HG03108 (cell line): ENCODE measurements at regions not wholly inside any gene's neighbourhood (a gene's known extent, or its start where the extent isn't known, plus 50 kb on each side); places are given as distances from the start of the nearest gene placed in this dataset.

ENCODE experiments used
- ATAC-seq: cut with Tn5 transposase; IDR thresholded peaks from one replicate; pipeline ENCODE4 v1.9.1; 2021; ENCODE audit warnings: moderate library complexity; ENCODE audit not compliant: unreplicated experiment

GRCh38 chr9:80946496-80947170 is 742.7 kb downstream of the TLE1 start:
- no peak for ATAC-seq

- ATAC-seq, result no peak
Observed at GRCh38 chr9:80945436-80945835, 743.9 kb downstream of the TLE1 start.

GRCh38 chr9:80937645-80938044 is 751.7 kb downstream of the TLE1 start:
- ATAC-seq, result no peak

- no peak for ATAC-seq
Observed at GRCh38 chr9:80934095-80934494, 755.3 kb downstream of the TLE1 start.

GRCh38 chr9:80932947-80933780 is 756.2 kb downstream of the TLE1 start:
- ATAC-seq, result no peak

GRCh38 chr9:80932181-80932580 is 757.2 kb downstream of the TLE1 start:
- ATAC-seq, result no peak

GRCh38 chr9:80931163-80931562 is 758.2 kb downstream of the TLE1 start:
- no peak for ATAC-seq

GRCh38 chr9:80928697-80929096 is 760.6 kb downstream of the TLE1 start:
- ATAC-seq, result no peak

- no peak for ATAC-seq
Observed at GRCh38 chr9:80926611-80927010, 762.7 kb downstream of the TLE1 start.

- ATAC-seq, result no peak
Observed at GRCh38 chr9:80922544-80922943, 766.8 kb downstream of the TLE1 start.

GRCh38 chr9:80906728-80907127 is 782.6 kb downstream of the TLE1 start:
- ATAC-seq, result no peak

- no peak for ATAC-seq
Observed at GRCh38 chr9:80899208-80899607, 790.1 kb downstream of the TLE1 start.

GRCh38 chr9:80893190-80893589 is 796.2 kb downstream of the TLE1 start:
- ATAC-seq, result no peak

- no peak for ATAC-seq
Observed at GRCh38 chr9:80892703-80893102, 796.6 kb downstream of the TLE1 start.

- no peak for ATAC-seq
Observed at GRCh38 chr9:80890124-80890523, 799.2 kb downstream of the TLE1 start.

GRCh38 chr9:80885894-80886293 is 803.5 kb downstream of the TLE1 start:
- no peak for ATAC-seq

GRCh38 chr9:80883826-80884579 is 805.3 kb downstream of the TLE1 start:
- ATAC-seq, result no peak

GRCh38 chr9:80883426-80883825 is 805.9 kb downstream of the TLE1 start:
- ATAC-seq, result no peak

GRCh38 chr9:80881940-80882339 is 807.4 kb downstream of the TLE1 start:
- no peak for ATAC-seq

- ATAC-seq, result no peak
Observed at GRCh38 chr9:80881320-80881719, 808.0 kb downstream of the TLE1 start.

- no peak for ATAC-seq
Observed at GRCh38 chr9:80878556-80878955, 810.8 kb downstream of the TLE1 start.

- ATAC-seq, result no peak
Observed at GRCh38 chr9:80875947-80876346, 813.4 kb downstream of the TLE1 start.
